ENCODE measurements at regions not wholly inside any gene's neighbourhood (a gene's known extent, or its start where the extent isn't known, plus 50 kb on each side); places are given as distances from the start of the nearest gene placed in this dataset.

DNA sequence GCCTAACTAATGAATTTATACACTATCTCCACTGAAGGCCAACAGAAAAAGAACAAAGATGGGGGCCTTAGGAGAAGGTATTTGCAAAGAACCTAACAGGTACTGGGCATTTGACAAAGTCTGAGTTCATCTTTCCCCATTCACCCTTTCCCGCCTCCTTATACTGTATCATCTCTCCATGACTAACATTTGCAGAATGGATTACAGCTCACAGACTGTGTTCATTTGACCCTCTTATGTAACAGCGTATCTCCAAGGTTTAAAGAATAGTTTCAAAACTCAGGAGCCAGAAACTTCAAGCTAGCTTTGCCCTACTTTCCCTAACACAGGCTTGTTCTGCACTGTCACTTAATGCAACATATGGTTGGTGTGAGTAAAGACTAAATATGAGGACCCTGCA lies 238.7 kb upstream of the CELF2 start:
- Mint-ChIP-seq H3K27ac (no peak overlapping the region), H3K4me3 (no peak overlapping the region), H3K27me3 (peaks cover 22 to 33% of the 10 kb centered on the region in 2 donors), H3K4me1 (no peaks in the 10 kb centered on the region), H3K9me3 (no peaks in the 10 kb centered on the region), H3K36me3 (no peaks in the 10 kb centered on the region)
- CTCF ChIA-PET, result no interaction called here
- POLR2A ChIA-PET, result interaction anchor here in 1 of 2 donors (0.5 kb wide), 1 partner anchor 148 kb away, joined by 8 read pairs; no protein-coding TSS in a partner anchor
- Histone ChIP-seq H3K36me3 (ENCODE audit: control insufficient read depth in 2 of 2, extremely low read depth in 1 of 2, insufficient read depth in 1 of 2, low read length in 1 of 2) (no peaks in the 10 kb centered on the region), H3K4me1 (ENCODE audit: control insufficient read depth in 1 of 2, extremely low read depth in 1 of 2, insufficient read depth in 2 of 2, low read length in 2 of 2) (no peaks in the 10 kb centered on the region), H3K9me3 (no peaks in the 10 kb centered on the region), H3K4me3 (ENCODE audit: control insufficient read depth in 1 of 2, extremely low read depth in 1 of 2, low read length in 1 of 2) (no peak overlapping the region), H3K27me3 (replicated peaks in 1 of 2; ENCODE audit: control insufficient read depth in 2 of 2, extremely low read depth in 1 of 2, insufficient read depth in 2 of 2, low read length in 1 of 2) (peaks cover 0 to 5% of the 10 kb centered on the region in 2 experiments), H3K27ac (ENCODE audit: low read length) (no peak overlapping the region)
- ATAC-seq (replicated peaks in 1 of 4), result no peak
- WGBS (ENCODE audit: insufficient coverage), result 86% methylated on average over 1 of the region's 2 CpGs
- no peak for DNase-seq

DNA sequence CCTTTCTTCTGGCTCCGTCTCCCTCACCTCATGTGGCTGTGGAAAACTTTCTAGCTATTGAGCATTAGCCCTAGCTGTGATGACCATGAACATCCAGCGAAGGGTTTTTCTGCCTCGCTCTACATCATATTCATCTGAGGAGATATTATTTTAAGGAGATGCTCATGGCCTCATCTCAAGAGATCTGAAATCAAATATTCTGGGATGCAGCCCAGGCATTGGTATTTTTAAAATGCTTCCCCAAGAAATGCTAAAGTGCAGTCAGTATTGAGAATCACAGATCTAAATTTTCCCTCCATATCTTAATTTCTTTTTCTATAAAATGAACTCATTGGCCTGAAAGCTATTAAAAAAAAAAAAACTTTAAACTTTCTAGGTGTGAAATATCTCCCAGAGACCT lies 238.2 kb upstream of the CELF2 start:
- Histone ChIP-seq H3K4me1 (ENCODE audit: control insufficient read depth in 1 of 2, extremely low read depth in 1 of 2, insufficient read depth in 2 of 2, low read length in 2 of 2) (no peaks in the 10 kb centered on the region), H3K9me3 (no peaks in the 10 kb centered on the region), H3K4me3 (ENCODE audit: control insufficient read depth in 1 of 2, extremely low read depth in 1 of 2, low read length in 1 of 2) (no peak overlapping the region), H3K36me3 (ENCODE audit: control insufficient read depth in 2 of 2, extremely low read depth in 1 of 2, insufficient read depth in 1 of 2, low read length in 1 of 2) (no peaks in the 10 kb centered on the region), H3K27ac (ENCODE audit: low read length) (no peak overlapping the region), H3K27me3 (replicated peaks in 1 of 2; ENCODE audit: control insufficient read depth in 2 of 2, extremely low read depth in 1 of 2, insufficient read depth in 2 of 2, low read length in 1 of 2) (peaks cover 0 to 5% of the 10 kb centered on the region in 2 experiments)
- ATAC-seq (replicated peaks in 1 of 4) (no peak), DNase-seq (no peak)
- H3K4me1 Mint-ChIP-seq, result no peaks in the 10 kb centered on the region
- no peaks in the 10 kb centered on the region for H3K9me3 Mint-ChIP-seq
- ChIA-PET CTCF (no interaction called here), POLR2A (no interaction called here)
- H3K27ac Mint-ChIP-seq, result no peak overlapping the region
- H3K36me3 Mint-ChIP-seq, result no peaks in the 10 kb centered on the region
- H3K4me3 Mint-ChIP-seq, result no peak overlapping the region
- peaks cover 24 to 35% of the 10 kb centered on the region in 2 donors for H3K27me3 Mint-ChIP-seq
- WGBS (ENCODE audit: insufficient coverage), result no CpG with 5 or more reads among the region's 3 CpGs

DNA sequence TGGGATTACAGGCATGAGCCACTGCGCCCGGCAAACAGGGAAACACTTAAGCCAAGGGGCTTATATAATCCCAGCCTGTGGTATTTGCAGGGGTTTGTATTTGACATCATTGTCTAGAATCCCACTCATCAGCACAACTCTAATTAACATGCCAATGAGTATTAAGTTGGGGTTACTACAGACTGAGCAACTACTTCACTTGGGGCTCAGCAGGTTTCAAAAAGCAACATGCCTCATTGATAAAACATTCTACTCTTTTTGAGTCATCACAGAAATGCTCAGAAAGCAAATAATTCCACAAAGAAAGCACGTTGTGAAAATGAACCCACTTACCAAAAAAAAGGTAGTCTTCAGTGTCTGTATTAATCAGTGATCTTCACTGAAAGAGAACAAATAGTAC lies 236.9 kb upstream of the CELF2 start:
- no CpG with 5 or more reads among the region's 3 CpGs for whole genome bisulfite sequencing (ENCODE audit: insufficient coverage)

DNA sequence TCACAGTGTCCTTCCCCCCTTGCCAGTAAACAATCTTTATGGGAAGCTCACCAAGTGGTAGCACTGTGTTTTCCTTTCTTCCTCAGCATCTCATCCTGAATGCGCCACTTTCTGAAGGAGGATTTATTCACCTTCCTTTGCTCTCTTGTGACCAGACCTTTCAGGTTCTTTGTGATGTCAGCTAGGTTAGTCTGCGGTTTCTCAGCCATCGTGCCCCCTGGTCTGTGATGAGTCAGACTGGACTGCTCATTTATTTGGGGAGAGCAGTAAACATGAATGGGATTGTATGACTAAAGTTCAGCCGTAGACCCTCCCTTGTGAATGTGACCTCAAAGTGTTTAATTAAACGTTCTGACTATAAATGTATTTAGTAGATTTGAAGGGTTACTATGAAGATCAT lies 235.1 kb upstream of the CELF2 start:
- no peak overlapping the region for H3K4me3 ChIP-seq (ENCODE audit: control insufficient read depth in 1 of 2, extremely low read depth in 1 of 2, low read length in 1 of 2)
- no peak overlapping the region for H3K4me3 Mint-ChIP-seq
- H3K9me3 Mint-ChIP-seq, result no peaks in the 10 kb centered on the region
- peaks cover 0 to 4% (median 2%) of the 10 kb centered on the region in 3 donors for H3K4me1 Mint-ChIP-seq
- H3K27me3 Mint-ChIP-seq, result peaks cover 22 to 28% of the 10 kb centered on the region in 2 donors
- CTCF ChIA-PET, result no interaction called here
- DNase-seq (no peak), ATAC-seq (replicated peaks in 1 of 4) (no peak)
- H3K36me3 Mint-ChIP-seq, result no peaks in the 10 kb centered on the region
- POLR2A ChIA-PET, result interaction anchor here in 1 of 2 donors (0.6 kb wide), 1 partner anchor 549 kb away, joined by 5 read pairs; no protein-coding TSS in a partner anchor
- no peak overlapping the region for H3K27ac ChIP-seq (ENCODE audit: low read length)
- no peaks in the 10 kb centered on the region for H3K4me1 ChIP-seq (ENCODE audit: control insufficient read depth in 1 of 2, extremely low read depth in 1 of 2, insufficient read depth in 2 of 2, low read length in 2 of 2)
- H3K27ac Mint-ChIP-seq, result no peak overlapping the region
- no CpG with 5 or more reads among the region's 5 CpGs for WGBS (ENCODE audit: insufficient coverage)
- no peaks in the 10 kb centered on the region for H3K9me3 ChIP-seq
- H3K36me3 ChIP-seq (ENCODE audit: control insufficient read depth in 2 of 2, extremely low read depth in 1 of 2, insufficient read depth in 1 of 2, low read length in 1 of 2), result no peaks in the 10 kb centered on the region
- H3K27me3 ChIP-seq (replicated peaks in 1 of 2; ENCODE audit: control insufficient read depth in 2 of 2, extremely low read depth in 1 of 2, insufficient read depth in 2 of 2, low read length in 1 of 2), result peaks cover 0 to 2% of the 10 kb centered on the region in 2 experiments

More for the DNA sequence above, 236.9 kb upstream of the CELF2 start:
- DNase-seq (no peak), ATAC-seq (replicated peaks in 1 of 4) (no peak)
- Histone ChIP-seq H3K36me3 (ENCODE audit: control insufficient read depth in 2 of 2, extremely low read depth in 1 of 2, insufficient read depth in 1 of 2, low read length in 1 of 2) (no peaks in the 10 kb centered on the region), H3K27ac (ENCODE audit: low read length) (no peak overlapping the region), H3K4me3 (ENCODE audit: control insufficient read depth in 1 of 2, extremely low read depth in 1 of 2, low read length in 1 of 2) (no peak overlapping the region), H3K4me1 (ENCODE audit: control insufficient read depth in 1 of 2, extremely low read depth in 1 of 2, insufficient read depth in 2 of 2, low read length in 2 of 2) (no peaks in the 10 kb centered on the region), H3K27me3 (replicated peaks in 1 of 2; ENCODE audit: control insufficient read depth in 2 of 2, extremely low read depth in 1 of 2, insufficient read depth in 2 of 2, low read length in 1 of 2) (peaks cover 0 to 2% of the 10 kb centered on the region in 2 experiments), H3K9me3 (no peaks in the 10 kb centered on the region)
- peaks cover 29 to 39% of the 10 kb centered on the region in 2 donors for H3K27me3 Mint-ChIP-seq
- H3K36me3 Mint-ChIP-seq, result no peaks in the 10 kb centered on the region
- no peak overlapping the region for H3K4me3 Mint-ChIP-seq
- no peaks in the 10 kb centered on the region for H3K9me3 Mint-ChIP-seq
- no peaks in the 10 kb centered on the region for H3K4me1 Mint-ChIP-seq
- ChIA-PET CTCF (no interaction called here), POLR2A (no interaction called here)
- no peak overlapping the region for H3K27ac Mint-ChIP-seq

DNA sequence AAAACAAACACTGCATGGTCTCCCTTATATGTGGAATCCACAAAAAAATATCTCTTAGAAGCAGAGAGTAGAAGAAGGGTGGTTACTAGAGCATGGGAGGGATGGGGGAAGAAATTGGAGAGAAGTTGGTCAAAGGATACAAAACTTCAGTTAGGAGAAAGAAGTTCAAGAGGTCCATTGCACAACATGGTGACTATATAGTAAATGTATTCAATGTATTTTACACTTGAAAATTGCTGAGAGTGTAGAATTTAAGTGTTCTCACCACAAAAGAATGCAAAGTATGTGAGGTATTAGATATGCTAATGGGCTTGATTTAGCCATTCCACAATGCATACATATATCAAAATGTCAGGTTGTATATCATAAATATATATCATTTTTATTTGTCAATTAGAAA lies 232.0 kb upstream of the CELF2 start:
- ChIA-PET POLR2A (no interaction called here), CTCF (no interaction called here)
- H3K27me3 ChIP-seq (replicated peaks in 1 of 2; ENCODE audit: control insufficient read depth in 2 of 2, extremely low read depth in 1 of 2, insufficient read depth in 2 of 2, low read length in 1 of 2), result peaks cover 0 to 4% of the 10 kb centered on the region in 2 experiments
- Mint-ChIP-seq H3K4me1 (peaks cover 0 to 4% (median 2%) of the 10 kb centered on the region in 3 donors), H3K4me3 (no peak overlapping the region), H3K27me3 (peaks cover 10 to 20% of the 10 kb centered on the region in 2 donors), H3K9me3 (no peaks in the 10 kb centered on the region), H3K36me3 (no peaks in the 10 kb centered on the region), H3K27ac (no peak overlapping the region)
- no peaks in the 10 kb centered on the region for H3K9me3 ChIP-seq
- H3K36me3 ChIP-seq (ENCODE audit: control insufficient read depth in 2 of 2, extremely low read depth in 1 of 2, insufficient read depth in 1 of 2, low read length in 1 of 2), result no peaks in the 10 kb centered on the region
- H3K4me1 ChIP-seq (ENCODE audit: control insufficient read depth in 1 of 2, extremely low read depth in 1 of 2, insufficient read depth in 2 of 2, low read length in 2 of 2), result no peaks in the 10 kb centered on the region
- H3K4me3 ChIP-seq (ENCODE audit: control insufficient read depth in 1 of 2, extremely low read depth in 1 of 2, low read length in 1 of 2), result no peak overlapping the region
- no peak for ATAC-seq (replicated peaks in 1 of 4)
- no peak overlapping the region for H3K27ac ChIP-seq (ENCODE audit: low read length)
- no peak for DNase-seq

DNA sequence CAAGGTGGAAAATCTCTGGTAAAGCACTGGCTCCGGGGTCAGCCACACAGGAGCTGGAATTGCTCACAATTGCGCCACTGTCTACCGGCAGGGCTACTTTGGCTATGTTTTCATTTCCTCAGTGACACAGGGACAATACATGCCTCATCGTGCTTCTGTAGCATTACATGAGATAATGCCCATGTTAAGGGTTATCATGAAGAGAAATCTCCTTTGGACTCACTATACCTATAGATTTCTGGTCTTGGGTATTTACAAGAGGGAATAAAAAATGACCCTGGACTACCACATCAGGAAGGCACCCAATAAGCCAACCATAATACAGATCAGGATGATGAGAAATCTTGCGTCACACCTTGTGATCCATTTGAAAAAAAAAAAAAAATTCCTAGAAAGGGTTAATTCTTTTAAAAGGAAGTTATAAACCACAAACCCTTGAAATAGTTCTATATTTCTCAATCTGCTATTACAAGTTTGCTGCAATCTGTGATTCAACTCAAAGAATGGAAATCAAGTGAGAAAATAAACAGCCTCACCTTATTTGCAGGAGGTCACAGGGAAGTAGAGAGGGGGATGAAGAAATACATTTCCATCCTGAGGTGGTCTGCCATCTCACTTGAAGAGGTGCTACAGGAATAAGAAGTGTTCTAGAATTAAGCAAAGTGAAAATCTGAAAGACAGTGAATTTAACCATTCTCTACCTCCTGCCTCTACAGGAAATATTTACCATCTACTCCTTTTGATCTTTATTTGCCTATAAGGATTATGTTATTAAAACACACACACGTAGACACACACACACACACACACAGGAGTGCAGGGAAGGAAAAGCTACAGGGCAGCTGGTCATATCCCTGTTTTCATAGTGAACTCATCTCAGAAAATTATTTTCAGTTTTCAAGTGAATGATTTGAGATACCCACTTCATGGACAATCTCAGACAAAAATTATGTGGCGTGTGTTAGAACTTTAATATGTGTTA lies 231.3 kb upstream of the CELF2 start:
- Mint-ChIP-seq H3K4me3 (no peak overlapping the region), H3K4me1 (peaks cover 0 to 4% (median 2%) of the 10 kb centered on the region in 3 donors), H3K36me3 (no peaks in the 10 kb centered on the region), H3K27me3 (peaks cover 14 to 20% of the 10 kb centered on the region in 2 donors), H3K9me3 (no peaks in the 10 kb centered on the region), H3K27ac (no peak overlapping the region)
- Histone ChIP-seq H3K9me3 (no peaks in the 10 kb centered on the region), H3K4me3 (ENCODE audit: control insufficient read depth in 1 of 2, extremely low read depth in 1 of 2, low read length in 1 of 2) (no peak overlapping the region), H3K36me3 (ENCODE audit: control insufficient read depth in 2 of 2, extremely low read depth in 1 of 2, insufficient read depth in 1 of 2, low read length in 1 of 2) (no peaks in the 10 kb centered on the region), H3K4me1 (ENCODE audit: control insufficient read depth in 1 of 2, extremely low read depth in 1 of 2, insufficient read depth in 2 of 2, low read length in 2 of 2) (no peaks in the 10 kb centered on the region), H3K27me3 (replicated peaks in 1 of 2; ENCODE audit: control insufficient read depth in 2 of 2, extremely low read depth in 1 of 2, insufficient read depth in 2 of 2, low read length in 1 of 2) (peaks cover 0 to 4% of the 10 kb centered on the region in 2 experiments), H3K27ac (ENCODE audit: low read length) (no peak overlapping the region)
- CTCF ChIA-PET, result no interaction called here
- DNase-seq (no peak), ATAC-seq (replicated peaks in 1 of 4) (no peak)
- POLR2A ChIA-PET, result no interaction called here
- no CpG with 5 or more reads among the region's 7 CpGs for WGBS (ENCODE audit: insufficient coverage)
